GM12891 (cell line): ENCODE measurements at regions not wholly inside any gene's neighbourhood (a gene's known extent, or its start where the extent isn't known, plus 50 kb on each side); places are given as distances from the start of the nearest gene placed in this dataset.

Experiments used
- DNase-seq: peaks from one replicate; pipeline ENCODE4 v3.0.0; 2011; ENCODE audit warnings: low spot score; ENCODE audit not compliant: insufficient read length
- FAIRE-seq: peaks from 2 replicates; lab custom pipeline; 2011; peaks lifted over from hg19 to GRCh38; lab: Jason Lieb, UNC
- PAX5 ChIP-seq: IDR thresholded peaks from 2 replicates; pipeline ENCODE4 v1.6.1; 2011; ENCODE audit warnings: low read length, moderate library complexity, mild to moderate bottlenecking; ENCODE audit not compliant: insufficient read depth, severe bottlenecking
- POLR2A ChIP-seq: IDR thresholded peaks from 2 replicates; pipeline ENCODE4 v1.6.1; 2011; ENCODE audit warnings: low read depth, low read length, control low read depth
- POLR2AphosphoS5 ChIP-seq: IDR thresholded peaks from 2 replicates; pipeline ENCODE4 v1.6.1; 2011; ENCODE audit warnings: low read depth, low read length, control low read depth
- POU2F2 ChIP-seq: IDR thresholded peaks from 2 replicates; pipeline ENCODE4 v1.6.1; 2011; ENCODE audit warnings: low read depth, mild to moderate bottlenecking, control low read depth, low read length, moderate library complexity
- SPI1 ChIP-seq: IDR thresholded peaks from 2 replicates; pipeline ENCODE4 v1.6.1; 2011; ENCODE audit warnings: low read depth, low read length, control low read depth
- TAF1 ChIP-seq: IDR thresholded peaks from 2 replicates; pipeline ENCODE4 v1.6.1; 2011; ENCODE audit warnings: low read depth, low read length, control low read depth

DNA sequence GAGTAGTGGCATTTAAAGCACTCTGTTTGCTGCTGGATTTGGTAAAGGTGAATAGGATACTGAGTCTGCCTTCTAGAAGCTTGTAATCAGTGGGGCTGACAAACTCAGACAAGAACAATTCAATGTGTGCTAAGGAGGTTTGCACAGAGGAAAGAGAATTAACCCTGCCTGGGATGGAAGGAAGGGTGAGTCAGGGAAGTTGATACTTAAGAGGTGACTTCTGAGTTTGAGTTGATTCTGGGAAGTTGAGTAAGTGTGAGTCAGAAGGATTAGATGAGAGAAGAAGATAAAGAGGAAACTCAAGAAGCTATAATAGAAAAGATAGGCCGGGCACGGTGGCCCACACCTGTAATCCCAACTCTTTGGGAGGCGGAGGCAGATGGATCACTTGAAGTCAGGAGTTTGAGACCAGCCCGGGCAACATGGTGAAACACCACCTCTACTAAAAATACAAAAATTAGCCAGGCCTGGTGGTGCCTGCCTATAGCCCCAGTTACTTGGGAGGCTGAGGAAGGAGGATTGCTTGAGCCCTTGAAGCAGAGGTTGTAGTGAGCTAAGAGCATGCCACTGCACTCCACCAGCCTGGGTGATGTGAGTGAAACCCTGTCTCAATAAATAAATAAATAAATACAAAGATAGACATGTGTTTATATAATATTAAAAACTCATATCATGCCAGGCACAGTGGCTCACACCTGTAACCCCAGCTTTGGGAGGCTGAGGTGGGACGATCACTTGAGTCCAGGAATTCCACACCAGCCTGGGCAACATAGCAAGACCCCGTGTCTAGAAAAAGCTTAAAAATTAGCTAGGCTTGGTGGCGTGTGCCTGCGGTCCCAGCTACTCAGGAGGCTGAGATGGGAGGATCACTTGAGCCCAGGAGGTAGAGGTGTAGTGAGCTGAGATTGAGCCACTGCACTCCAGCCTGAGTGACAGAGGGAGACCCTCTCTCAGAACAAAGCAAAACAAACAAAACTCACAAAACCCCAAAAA, 126.8 kb upstream of the CPM start:
- no peak for TF ChIP-seq PAX5
- FAIRE-seq (no peak), DNase-seq (no peak)

DNA sequence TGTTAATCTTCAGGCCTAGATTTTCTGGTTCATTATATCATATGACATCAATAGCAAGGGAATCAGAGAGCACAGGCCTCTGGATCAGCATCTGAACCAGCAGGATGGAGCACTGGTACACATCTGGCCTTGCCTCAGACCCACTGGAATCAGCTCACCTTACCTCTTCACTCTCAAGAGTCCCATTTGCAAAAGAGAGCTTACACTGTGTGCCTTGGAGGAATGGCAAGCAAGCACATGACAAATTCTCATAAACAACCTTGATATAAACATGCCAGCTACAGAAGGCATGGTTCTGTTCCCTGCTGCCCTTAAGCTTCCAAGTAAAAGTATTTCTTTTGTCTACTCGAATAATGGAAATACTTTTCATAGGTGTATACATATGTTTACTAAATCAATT, 128.6 kb upstream of the CPM start:
- FAIRE-seq, result no peak
- no peak for TF ChIP-seq POLR2AphosphoS5
- TF ChIP-seq POU2F2, result no peak
- no peak for TF ChIP-seq POLR2A
- DNase-seq, result no peak

DNA sequence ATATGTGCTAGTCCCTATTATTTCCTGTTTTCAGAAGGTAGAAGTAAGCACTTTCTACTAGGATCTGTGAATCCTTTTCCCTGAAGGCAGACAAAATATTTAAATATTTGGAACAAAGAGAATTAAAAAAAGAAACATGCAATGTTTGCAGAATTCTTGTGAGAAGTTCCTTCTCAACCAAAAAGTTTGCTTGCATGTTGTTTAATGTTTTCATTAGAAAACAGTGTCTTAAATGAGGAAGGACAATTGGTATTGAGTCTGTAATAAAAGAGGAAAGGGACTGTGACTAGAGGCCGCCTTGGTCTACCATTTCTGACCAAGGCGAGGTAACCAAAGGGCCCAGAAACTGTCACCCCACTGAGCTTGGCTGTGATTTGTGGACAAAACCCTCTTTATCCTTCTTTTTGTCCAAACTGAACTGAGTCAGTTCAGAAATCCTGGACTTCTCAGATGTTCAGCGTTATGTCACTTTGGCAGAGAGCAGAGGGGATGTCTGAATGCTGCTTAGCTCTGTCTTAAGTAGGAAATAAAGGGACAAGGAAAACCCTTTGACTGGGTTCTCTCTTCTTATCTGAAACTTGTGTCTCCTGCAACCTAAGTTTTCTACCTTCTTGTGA, 129.8 kb upstream of the CPM start:
- TF ChIP-seq PAX5 (no peak), POLR2A (no peak), TAF1 (no peak), POU2F2 (no peak), POLR2AphosphoS5 (no peak), SPI1 (no peak)
- FAIRE-seq, result no peak
- no peak for DNase-seq

DNA sequence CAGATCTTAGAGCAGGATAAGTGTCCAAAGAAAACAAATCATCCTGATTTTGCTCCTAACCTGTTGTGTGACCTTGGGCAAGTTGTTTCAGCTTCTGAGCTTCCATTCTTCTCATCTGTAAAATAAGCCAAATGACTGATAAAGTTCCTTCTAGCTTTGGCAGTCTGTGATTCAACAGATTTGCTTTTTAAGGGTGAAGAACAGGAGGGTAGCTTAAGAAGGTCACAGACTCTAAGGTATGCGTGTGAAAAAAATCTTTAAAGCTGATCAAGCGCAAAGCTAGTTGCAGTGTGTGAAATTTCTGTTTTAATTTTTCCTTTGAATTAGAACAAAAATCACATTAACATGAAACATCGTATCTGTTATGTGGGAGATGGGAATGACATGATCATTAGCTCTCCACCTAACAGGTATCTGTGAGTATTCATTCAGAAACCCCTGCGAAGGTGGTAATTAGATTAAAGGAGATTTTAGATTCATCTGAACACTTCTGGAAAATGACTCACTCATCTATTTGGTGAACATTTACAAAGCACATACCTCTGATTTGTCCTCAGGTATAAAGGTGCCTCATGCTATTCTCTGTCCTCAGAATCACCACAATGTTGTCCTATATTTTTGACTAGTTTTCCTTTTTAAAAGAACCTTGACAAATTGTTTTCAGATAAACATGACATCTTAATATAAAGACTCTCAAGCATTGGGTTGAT, 131.9 kb upstream of the CPM start:
- TF ChIP-seq TAF1 (no peak), SPI1 (no peak), POLR2AphosphoS5 (no peak), POU2F2 (no peak), POLR2A (no peak), PAX5 (no peak)
- FAIRE-seq (no peak), DNase-seq (no peak)

DNA sequence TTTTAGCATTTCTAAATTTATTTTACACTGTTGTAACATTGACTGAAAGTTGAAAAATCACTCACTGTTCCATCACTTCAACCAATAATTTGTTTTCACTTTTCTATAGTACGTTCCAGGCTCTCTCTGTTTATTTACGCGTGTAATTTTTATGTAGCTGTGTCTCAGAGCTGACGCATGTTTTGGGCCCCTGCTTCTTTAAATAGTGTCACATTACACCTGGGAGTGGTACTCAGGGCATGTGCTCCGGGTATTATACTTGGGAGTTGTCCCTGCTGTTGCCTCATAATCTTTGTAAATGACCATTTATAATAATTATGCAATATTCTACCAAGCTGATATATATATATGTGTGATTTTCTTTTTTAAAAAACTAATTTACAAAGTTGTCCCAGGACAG, 132.8 kb upstream of the CPM start:
- DNase-seq (no peak), FAIRE-seq (no peak)

DNA sequence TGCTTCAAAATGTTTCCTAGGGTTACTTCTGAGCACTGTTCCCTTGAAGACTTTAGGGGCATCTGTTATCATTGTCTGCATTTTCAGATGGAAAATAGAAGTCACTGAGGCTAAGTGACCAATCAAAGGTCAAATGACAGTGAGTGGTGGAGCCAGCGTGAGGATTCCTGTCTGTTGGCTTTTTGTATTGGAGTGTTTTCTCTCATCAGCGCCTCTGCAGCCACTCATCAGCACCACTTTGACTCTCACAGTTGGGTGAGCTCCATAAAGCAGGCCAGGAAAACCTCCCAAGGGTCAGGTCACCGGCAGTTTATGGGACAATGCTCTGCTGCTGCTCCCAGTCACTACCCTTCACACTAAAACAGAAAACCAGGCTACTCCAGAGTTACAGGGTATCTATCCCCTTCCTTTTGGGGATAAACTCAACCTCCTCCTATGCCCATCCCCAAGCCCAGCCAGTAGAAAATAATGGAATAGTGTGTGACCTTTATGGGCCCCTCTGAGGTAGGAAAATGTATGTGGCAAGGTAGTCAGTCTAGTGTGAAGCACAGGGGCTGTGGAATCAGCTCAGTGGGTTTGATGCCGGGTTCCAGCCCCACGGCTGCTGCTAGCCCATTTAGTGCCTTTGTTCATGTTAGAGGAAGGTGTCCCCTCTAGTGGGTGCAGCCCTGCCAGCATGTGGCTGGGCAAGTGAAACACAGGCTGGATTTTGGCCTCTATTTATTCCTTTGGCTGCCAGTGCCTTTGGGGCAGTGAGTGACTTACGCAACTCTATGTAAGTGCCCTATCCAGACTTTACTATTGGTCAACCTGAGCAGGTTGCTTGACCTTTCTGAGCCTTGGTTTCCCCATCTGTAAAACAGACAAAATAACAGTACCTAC, 133.8 kb upstream of the CPM start:
- DNase-seq (no peak), FAIRE-seq (no peak)
- TF ChIP-seq SPI1 (no peak), POLR2AphosphoS5 (no peak), POLR2A (no peak), PAX5 (no peak), TAF1 (no peak), POU2F2 (no peak)

More for the DNA sequence above, 132.8 kb upstream of the CPM start:
- no peak for TF ChIP-seq SPI1
- no peak for TF ChIP-seq POLR2AphosphoS5
- TF ChIP-seq POU2F2, result no peak
- TF ChIP-seq POLR2A, result no peak
- no peak for TF ChIP-seq PAX5
- no peak for TF ChIP-seq TAF1

- DNase-seq (no peak), FAIRE-seq (no peak)
- TF ChIP-seq POU2F2 (no peak), TAF1 (no peak), PAX5 (no peak), SPI1 (no peak), POLR2AphosphoS5 (no peak), POLR2A (no peak)
These were observed 134.7 kb upstream of the CPM start for GRCh38 chr12:69067713-69068112.

- FAIRE-seq, result no peak
- no peak for TF ChIP-seq TAF1
- no peak for TF ChIP-seq PAX5
- TF ChIP-seq POLR2AphosphoS5, result no peak
- TF ChIP-seq POLR2A, result no peak
- TF ChIP-seq SPI1, result no peak
- no peak for TF ChIP-seq POU2F2
- no peak for DNase-seq
These were observed 135.5 kb upstream of the CPM start for GRCh38 chr12:69068448-69068847.

GRCh38 chr12:69069479-69069878, 136.5 kb upstream of the CPM start:
- TF ChIP-seq POU2F2, result no peak
- TF ChIP-seq POLR2AphosphoS5, result no peak
- TF ChIP-seq PAX5, result no peak
- DNase-seq, result no peak
- FAIRE-seq, result no peak
